Effector memory CD8-positive, alpha-beta T cell (primary cell): ENCODE measurements at regions not wholly inside any gene's neighbourhood (a gene's known extent, or its start where the extent isn't known, plus 50 kb on each side); places are given as distances from the start of the nearest gene placed in this dataset.

Source experiments
- ATAC-seq: fragments of 150-1000 bp; cut with Tn5 transposase; replicated peaks from 2 replicates; pipeline ENCODE4 v1.10.0; 2021; ENCODE audit warnings: mild to moderate bottlenecking, moderate library complexity
- DNase-seq, 3 experiments: peaks; one replicate each; pipeline ENCODE4 v3.0.0; 2021
- H3K27ac Mint-ChIP-seq, 2 donors: one replicate each; pipeline ENCODE4 v1.8.0; 2022; ENCODE audit warnings: mild to moderate bottlenecking in 2 of 2, mixed read lengths in 2 of 2, moderate library complexity in 2 of 2
- H3K27me3 Mint-ChIP-seq, 2 donors: one replicate each; pipeline ENCODE4 v1.8.0; 2022; ENCODE audit warnings: mixed read lengths in 2 of 2
- H3K36me3 Mint-ChIP-seq: one replicate; pipeline ENCODE4 v1.8.0; 2022; ENCODE audit warnings: mild to moderate bottlenecking, moderate library complexity, mixed read lengths; ENCODE audit not compliant: insufficient read depth
- H3K4me1 Mint-ChIP-seq, 2 donors: one replicate each; pipeline ENCODE4 v1.8.0; 2022; ENCODE audit warnings: low read depth in 2 of 2, mixed read lengths in 2 of 2
- H3K4me3 Mint-ChIP-seq, 2 donors: one replicate each; pipeline ENCODE4 v1.8.0; 2022; ENCODE audit warnings: mild to moderate bottlenecking in 2 of 2, mixed read lengths in 2 of 2, moderate library complexity in 2 of 2
- H3K9me3 Mint-ChIP-seq, 2 donors: one replicate each; pipeline ENCODE4 v1.8.0; 2022; ENCODE audit warnings: mixed read lengths in 2 of 2

DNA sequence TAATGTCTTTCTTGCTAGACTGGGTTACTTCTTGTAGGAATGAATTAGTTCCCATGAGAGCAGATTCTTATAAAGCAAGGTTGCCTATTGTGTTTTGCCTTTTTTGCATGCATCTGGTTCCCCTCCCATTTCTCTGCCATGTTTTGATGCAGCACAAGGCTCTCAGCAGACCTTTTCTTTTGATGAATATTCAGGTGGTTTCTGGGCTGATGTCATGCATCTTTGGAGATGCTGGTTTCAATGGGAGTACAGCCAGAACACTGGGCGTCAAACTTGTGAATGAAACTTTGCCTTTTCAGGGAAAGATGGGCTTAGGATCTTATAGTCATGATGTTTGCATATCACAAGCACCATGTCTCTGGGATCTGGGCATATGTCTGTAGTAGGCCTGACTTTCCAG is 111.7 kb upstream of the CCL2 start:
- ATAC-seq = no peak
- Mint-ChIP-seq H3K27me3 (peaks cover 30 to 49% of the 10 kb centered on the region in 2 donors), H3K4me1 (no peaks in the 10 kb centered on the region), H3K36me3 (no peaks in the 10 kb centered on the region), H3K4me3 (no peak overlapping the region), H3K27ac (no peak overlapping the region), H3K9me3 (no peaks in the 10 kb centered on the region)
- DNase-seq = no peak

DNA sequence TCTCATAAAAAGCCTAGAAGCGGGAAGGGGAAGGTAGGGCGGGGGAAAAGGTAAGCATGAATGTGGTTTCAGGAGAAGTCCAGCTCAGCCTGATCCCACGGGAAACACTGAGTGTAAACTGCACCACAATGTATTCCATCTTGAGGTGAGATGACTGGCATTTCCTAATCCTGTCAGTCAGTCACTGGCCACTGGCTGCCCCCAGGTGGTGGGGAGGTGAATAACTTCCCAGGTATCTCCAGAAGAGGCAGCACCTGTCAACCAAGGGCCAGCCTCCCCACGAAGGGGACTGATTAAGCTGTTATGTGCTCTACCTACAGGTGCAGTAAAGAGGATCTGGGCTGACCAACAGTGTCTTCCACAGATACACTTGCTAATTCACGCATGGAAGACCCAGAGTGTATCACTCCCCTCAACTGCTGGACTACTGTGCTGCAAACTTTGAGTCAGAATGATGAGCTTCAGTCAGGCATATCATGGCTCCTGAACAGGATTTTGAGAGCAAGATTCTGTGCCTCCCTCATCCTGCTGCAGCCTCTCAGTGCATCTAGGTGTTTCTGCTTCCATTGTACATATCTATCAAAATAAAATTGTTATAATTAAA is 108.5 kb upstream of the CCL2 start:
- no peak for ATAC-seq
- DNase-seq = peak; percentile 23 to 54 (median 27)
- H3K27me3 Mint-ChIP-seq = peaks cover 33 to 58% of the 10 kb centered on the region in 2 donors
- H3K27ac Mint-ChIP-seq = no peak overlapping the region
- H3K4me3 Mint-ChIP-seq = no peak overlapping the region
- H3K9me3 Mint-ChIP-seq = no peaks in the 10 kb centered on the region
- H3K4me1 Mint-ChIP-seq = no peaks in the 10 kb centered on the region
- H3K36me3 Mint-ChIP-seq = no peaks in the 10 kb centered on the region

DNA sequence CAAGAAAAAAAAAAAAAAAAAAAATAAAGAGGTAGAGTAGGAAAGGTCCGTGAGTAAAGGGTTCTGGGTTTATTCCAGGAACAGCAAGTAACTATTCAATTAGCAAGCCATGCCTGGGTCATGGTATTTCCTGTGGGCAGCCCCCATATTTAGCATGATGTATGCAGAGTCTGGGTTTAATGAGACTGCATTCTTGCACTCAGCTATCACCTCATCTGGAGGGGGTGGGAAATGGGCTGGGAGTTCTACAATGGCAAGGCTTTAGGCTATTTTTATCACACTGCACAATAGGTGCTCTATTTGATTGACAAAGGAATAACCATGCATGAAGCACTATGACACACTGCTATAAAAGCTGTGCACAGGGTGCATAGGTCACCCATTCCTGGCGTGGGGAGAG is 104.0 kb upstream of the CCL2 start:
- no peak overlapping the region for H3K27ac Mint-ChIP-seq
- no peaks in the 10 kb centered on the region for H3K36me3 Mint-ChIP-seq
- no peak overlapping the region for H3K4me3 Mint-ChIP-seq
- DNase-seq (no peak), ATAC-seq (no peak)
- no peaks in the 10 kb centered on the region for H3K9me3 Mint-ChIP-seq
- peaks cover 48 to 76% of the 10 kb centered on the region in 2 donors for H3K27me3 Mint-ChIP-seq
- peaks cover 0 to 6% of the 10 kb centered on the region in 2 donors for H3K4me1 Mint-ChIP-seq

DNA sequence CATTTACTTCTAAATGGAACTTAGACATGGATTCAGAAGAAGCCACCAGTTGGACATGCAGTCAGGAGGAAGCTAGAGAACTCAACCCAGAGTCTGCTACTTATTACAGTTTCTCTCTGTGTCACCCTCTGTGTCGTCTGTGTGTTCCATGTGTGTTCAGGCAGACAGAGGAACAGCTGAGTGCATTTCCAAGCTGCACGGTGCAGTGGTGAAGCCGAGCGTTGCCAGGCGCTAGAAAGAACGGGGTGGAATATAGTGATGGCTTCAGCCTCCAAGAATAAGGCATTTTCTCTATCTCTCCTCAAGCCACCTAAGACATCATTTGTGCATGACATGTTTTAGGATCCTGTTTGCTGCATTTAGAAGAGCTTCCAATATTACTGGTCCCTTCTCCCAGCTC is 101.1 kb upstream of the CCL2 start:
- peaks cover 0 to 6% of the 10 kb centered on the region in 2 donors for H3K4me1 Mint-ChIP-seq
- H3K9me3 Mint-ChIP-seq = no peaks in the 10 kb centered on the region
- ATAC-seq (no peak), DNase-seq (no peak)
- H3K36me3 Mint-ChIP-seq = no peaks in the 10 kb centered on the region
- H3K27me3 Mint-ChIP-seq = peaks cover 62 to 89% of the 10 kb centered on the region in 2 donors
- no peak overlapping the region for H3K4me3 Mint-ChIP-seq
- H3K27ac Mint-ChIP-seq = no peak overlapping the region

DNA sequence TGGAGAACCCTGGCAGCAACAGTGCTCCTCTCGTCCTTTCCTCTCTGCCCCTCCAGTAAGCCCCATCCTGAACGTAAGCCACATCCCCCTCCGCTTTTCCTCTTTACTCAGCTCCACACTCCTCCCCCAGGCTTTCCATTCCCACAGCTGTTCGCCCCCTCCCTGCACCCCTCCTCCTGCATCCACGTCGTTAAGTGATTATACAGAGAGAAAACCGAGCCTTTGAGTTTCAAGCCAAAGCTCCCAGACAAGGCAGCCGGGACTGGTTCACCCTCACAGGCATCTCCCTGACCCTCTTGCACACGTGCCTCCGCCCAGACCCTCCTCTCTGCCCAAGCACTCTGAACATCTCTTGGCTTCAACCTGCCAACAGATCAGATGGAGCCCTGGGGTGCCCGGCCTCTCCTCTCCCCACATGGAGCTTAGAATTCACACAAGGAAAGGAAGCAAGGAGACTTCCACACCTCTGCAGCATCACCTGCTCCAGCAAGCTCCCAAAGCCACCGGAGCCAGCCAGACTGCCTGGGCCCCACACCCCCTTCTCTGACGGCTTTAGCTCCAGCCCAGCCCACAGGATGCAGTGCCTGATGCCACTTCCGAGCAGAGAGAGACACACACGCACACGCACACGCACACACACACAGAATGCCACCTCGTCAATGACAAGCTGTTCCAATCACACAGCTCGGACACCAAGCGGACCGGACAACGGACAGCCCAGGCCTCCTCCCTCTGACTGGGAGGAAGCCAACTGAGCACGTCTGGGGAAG is 99.9 kb upstream of the CCL2 start:
- peaks cover 0 to 6% of the 10 kb centered on the region in 2 donors for H3K4me1 Mint-ChIP-seq
- H3K27me3 Mint-ChIP-seq = peaks cover 58 to 87% of the 10 kb centered on the region in 2 donors
- H3K9me3 Mint-ChIP-seq = no peaks in the 10 kb centered on the region

DNA sequence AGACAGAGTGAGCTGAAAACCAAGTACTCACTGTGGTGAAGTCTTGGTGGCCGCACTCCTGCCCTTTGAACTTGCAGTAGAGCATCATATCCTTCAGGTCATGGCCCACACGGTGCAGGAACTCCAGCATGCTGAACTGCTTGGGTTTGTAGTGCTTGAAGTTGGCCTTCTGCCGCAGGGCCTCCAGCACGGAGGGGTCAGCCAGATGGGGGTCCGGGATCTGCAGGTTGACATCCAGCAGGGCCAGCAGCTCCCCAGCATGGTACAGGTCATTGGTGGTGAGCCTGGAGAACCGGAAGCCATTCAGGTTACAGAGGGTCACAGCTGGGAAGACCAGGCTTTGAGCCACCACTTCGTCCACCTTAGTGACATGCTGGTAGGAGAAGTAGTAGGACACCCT is 99.1 kb upstream of the CCL2 start:
- DNase-seq (no peak), ATAC-seq (no peak)
- Mint-ChIP-seq H3K9me3 (no peaks in the 10 kb centered on the region), H3K27me3 (peaks cover 52 to 78% of the 10 kb centered on the region in 2 donors), H3K4me3 (no peak overlapping the region), H3K27ac (no peak overlapping the region), H3K36me3 (no peaks in the 10 kb centered on the region), H3K4me1 (peaks cover 0 to 6% of the 10 kb centered on the region in 2 donors)

More for the DNA sequence above, 99.9 kb upstream of the CCL2 start:
- H3K27ac Mint-ChIP-seq = no peak overlapping the region
- no peaks in the 10 kb centered on the region for H3K36me3 Mint-ChIP-seq
- no peak overlapping the region for H3K4me3 Mint-ChIP-seq
- DNase-seq = no peak
- ATAC-seq = no peak

DNA sequence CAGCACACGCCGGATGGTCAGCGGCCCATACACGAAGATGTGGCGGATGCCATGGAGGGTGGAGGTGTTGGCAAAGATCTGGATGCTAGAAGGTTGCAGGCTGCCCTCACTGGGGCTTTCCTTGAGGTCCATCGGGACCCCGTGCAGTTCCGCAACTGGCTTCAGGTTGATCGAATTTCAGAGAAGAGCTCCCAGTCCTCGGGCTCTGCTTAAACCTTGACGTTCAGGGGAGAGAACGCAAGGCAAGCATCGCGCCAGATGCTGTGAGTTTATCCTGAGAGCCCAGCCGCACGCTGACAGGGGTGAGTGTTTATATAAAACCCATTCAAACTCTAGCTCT is 98.7 kb upstream of the CCL2 start:
- Mint-ChIP-seq H3K4me1 (peaks cover 0 to 6% of the 10 kb centered on the region in 2 donors), H3K27ac (no peak overlapping the region), H3K4me3 (no peak overlapping the region), H3K9me3 (no peaks in the 10 kb centered on the region), H3K36me3 (no peaks in the 10 kb centered on the region), H3K27me3 (peaks cover 52 to 78% of the 10 kb centered on the region in 2 donors)
- DNase-seq = no peak
- no peak for ATAC-seq

DNA sequence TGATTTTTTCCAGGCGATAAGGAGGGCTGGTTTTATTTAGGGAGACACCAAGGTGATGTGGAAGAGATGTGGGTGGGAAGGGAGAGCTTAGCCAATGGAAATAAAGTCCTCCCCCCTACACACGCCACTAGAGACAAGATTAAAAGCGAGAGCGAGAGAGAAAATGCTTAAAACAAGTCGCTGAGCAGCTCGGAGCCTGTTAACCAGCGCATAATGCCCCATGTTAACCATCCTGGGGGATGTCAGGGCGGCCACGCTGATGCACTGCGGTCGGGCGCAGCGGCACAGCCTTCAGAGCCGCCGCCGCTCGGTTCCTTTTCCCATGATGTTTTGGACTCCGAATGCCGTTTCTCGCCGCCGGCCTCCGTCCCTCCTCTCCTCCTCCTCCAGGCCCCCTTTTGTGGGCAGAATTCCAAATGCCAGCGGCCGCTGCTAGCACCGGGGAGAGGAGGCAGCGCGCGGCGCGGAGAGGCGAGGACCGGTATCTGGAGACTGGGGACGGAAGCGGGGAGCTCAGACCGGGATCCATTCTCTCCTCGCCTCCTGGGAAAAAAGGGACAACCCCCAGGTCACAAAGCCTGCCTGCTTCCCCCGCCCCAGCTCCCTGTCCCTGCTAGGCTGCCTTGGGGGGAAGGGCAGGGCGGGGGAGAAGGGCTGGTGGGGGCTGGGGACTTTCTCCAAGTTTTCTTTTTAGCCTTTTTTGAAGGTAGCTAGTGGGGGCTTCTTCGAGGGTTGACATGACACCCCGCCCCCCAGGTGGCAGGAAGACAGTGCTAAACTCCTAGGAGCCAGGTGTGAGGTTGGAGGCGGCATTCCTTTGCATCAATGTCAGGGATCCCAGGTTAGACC is 98.1 kb upstream of the CCL2 start:
- Mint-ChIP-seq H3K27ac (no peak overlapping the region), H3K4me1 (peaks cover 0 to 6% of the 10 kb centered on the region in 2 donors), H3K9me3 (no peaks in the 10 kb centered on the region), H3K36me3 (no peaks in the 10 kb centered on the region), H3K4me3 (no peak overlapping the region), H3K27me3 (peaks cover 56 to 80% of the 10 kb centered on the region in 2 donors)
- ATAC-seq = no peak
- DNase-seq = no peak

DNA sequence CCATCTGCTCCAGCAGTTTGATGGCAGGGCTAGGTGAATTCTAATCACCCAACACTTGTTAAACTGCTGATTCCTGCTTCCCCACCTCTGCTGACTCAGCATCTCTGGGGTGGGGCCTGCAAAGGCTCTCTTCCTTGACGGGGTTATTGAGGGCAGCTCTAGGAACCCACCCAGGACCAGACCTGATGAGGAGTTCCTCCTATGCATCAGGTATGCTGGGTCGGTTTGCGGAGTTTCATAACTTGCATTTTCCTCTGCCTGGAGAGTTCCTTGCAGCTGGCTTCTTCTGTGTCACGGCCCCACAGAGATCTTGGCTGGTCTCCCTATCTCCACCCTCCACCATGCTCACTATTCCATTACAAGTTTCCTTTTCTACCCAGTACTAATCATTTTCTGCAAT is 93.4 kb upstream of the CCL2 start:
- peaks cover 63 to 82% of the 10 kb centered on the region in 2 donors for H3K27me3 Mint-ChIP-seq
- H3K4me3 Mint-ChIP-seq = no peak overlapping the region
- ATAC-seq = no peak
- no peaks in the 10 kb centered on the region for H3K36me3 Mint-ChIP-seq
- no peak overlapping the region for H3K27ac Mint-ChIP-seq
- no peaks in the 10 kb centered on the region for H3K9me3 Mint-ChIP-seq
- H3K4me1 Mint-ChIP-seq = no peaks in the 10 kb centered on the region
- DNase-seq = no peak

DNA sequence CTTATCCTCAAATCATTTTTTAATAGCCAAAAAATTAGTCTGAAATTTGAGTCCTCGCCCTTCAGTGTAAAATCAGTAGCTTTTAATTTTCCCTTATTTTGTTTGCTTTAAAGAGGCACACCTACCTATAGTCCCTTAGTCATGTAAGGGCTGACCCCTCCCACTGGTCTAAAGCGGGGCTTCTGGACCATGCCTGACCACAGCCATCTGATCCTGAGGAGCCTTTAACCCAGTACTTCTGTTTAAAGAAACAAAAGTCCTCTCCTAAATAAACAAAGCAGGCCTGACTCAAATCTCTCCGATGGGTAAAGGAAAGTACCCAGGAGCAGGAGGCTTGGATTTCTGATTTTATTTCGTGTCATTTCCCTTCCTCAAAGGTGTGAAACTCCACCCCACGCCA is 92.0 kb upstream of the CCL2 start:
- no peak for ATAC-seq
- Mint-ChIP-seq H3K4me3 (no peak overlapping the region), H3K36me3 (no peaks in the 10 kb centered on the region), H3K27ac (no peak overlapping the region), H3K9me3 (no peaks in the 10 kb centered on the region), H3K4me1 (no peaks in the 10 kb centered on the region), H3K27me3 (peaks cover 67 to 82% of the 10 kb centered on the region in 2 donors)
- no peak for DNase-seq

DNA sequence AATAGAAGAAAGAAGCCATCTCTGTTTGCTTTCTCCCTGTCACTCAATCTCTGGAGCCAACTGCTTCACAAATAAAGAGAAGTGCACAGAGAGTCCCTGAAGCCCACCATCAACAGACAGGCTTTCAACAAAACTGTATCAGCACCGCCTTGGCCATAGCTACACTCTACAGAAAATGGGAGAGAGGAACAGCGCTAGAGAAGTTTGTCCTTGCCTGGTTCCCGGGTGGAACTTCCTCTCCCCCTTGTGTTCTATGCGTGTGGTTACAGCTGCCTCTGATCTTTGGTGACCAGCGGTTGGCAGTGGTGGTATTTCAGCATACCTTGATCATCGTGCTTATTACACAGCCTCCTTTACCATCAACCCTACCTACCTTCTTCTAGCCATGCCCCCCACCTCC is 91.4 kb upstream of the CCL2 start:
- Mint-ChIP-seq H3K4me3 (no peak overlapping the region), H3K27ac (no peak overlapping the region), H3K36me3 (no peaks in the 10 kb centered on the region), H3K27me3 (peaks cover 71 to 82% of the 10 kb centered on the region in 2 donors), H3K4me1 (no peaks in the 10 kb centered on the region), H3K9me3 (no peaks in the 10 kb centered on the region)
- ATAC-seq (no peak), DNase-seq (no peak)

DNA sequence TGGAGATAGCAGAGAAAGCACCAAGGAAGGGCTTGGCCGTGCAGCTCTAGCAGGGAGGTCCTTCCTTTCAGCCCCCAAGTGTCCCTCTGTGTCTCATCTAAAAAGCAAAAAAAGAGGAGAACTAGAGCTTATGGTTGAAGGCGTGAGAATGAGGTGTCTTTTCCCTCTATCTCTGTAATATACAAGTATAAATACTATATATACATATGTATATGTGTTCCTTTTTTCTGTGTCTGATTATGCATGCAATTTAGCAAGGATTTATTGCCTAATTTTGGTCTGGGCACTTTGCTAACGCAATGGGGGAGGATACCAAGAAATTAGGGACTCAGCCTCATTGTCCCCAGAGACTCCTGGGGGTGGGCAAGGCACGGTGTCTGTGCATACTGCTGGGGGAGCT is 90.2 kb upstream of the CCL2 start:
- Mint-ChIP-seq H3K36me3 (no peaks in the 10 kb centered on the region), H3K27ac (no peak overlapping the region), H3K4me1 (no peaks in the 10 kb centered on the region), H3K4me3 (no peak overlapping the region), H3K27me3 (peaks cover 64 to 77% of the 10 kb centered on the region in 2 donors), H3K9me3 (no peaks in the 10 kb centered on the region)
- ATAC-seq (no peak), DNase-seq (no peak)

DNA sequence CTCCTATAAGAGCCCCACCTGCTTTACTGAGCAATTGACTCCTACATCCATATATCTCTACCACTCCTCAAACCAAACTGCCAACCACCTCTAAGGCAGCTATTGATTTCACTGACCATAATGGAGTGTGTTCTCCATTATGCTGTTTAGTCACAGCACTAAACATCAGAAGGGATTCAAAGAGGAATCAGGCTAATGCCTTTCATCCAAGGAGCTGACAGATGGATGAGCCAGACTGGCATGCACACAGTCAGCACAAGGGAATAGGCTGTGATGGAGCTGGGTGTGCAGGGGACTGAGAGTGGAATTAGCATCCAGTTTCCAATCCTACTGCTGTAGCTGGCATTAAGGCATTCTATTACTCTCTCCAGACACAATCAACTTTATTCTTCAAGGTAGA is 88.7 kb upstream of the CCL2 start:
- H3K36me3 Mint-ChIP-seq = no peaks in the 10 kb centered on the region
- H3K4me3 Mint-ChIP-seq = no peak overlapping the region
- H3K4me1 Mint-ChIP-seq = no peaks in the 10 kb centered on the region
- H3K27ac Mint-ChIP-seq = no peak overlapping the region
- H3K27me3 Mint-ChIP-seq = peaks cover 64 to 76% of the 10 kb centered on the region in 2 donors
- DNase-seq (no peak), ATAC-seq (no peak)
- no peaks in the 10 kb centered on the region for H3K9me3 Mint-ChIP-seq

DNA sequence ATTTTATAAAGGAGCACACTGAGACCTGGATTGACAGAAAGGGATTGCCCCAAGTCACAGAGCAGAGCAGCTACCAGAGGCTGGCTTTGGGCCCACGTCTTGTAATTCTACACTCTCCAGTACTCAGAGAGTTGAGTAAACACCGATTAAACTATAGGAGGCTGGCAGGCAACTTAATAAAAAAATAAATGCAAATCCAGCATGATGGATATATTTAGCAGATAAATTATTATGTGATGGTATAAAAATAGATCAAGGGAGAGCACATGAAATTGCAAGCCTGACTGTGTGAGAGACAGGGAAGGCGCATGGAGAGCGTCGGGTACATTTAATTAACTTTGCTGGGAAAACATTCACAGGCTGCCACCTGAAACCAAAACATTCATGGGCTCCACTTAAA is 87.7 kb upstream of the CCL2 start:
- Mint-ChIP-seq H3K27me3 (peaks cover 66 to 76% of the 10 kb centered on the region in 2 donors), H3K36me3 (no peaks in the 10 kb centered on the region), H3K4me3 (no peak overlapping the region), H3K27ac (no peak overlapping the region), H3K4me1 (no peaks in the 10 kb centered on the region), H3K9me3 (no peaks in the 10 kb centered on the region)
- ATAC-seq (no peak), DNase-seq (no peak)
